ENCODE measurements at regions not wholly inside any gene's neighbourhood (a gene's known extent, or its start where the extent isn't known, plus 50 kb on each side); places are given as distances from the start of the nearest gene placed in this dataset.

GRCh38 chr6:79847426-79847825 is 99.9 kb downstream of the ELOVL4 start:
- Histone ChIP-seq H3K36me3 (replicated peaks in 1 of 2; ENCODE audit: control insufficient read depth in 1 of 2, insufficient read depth in 2 of 2, low read length in 2 of 2) (no peaks in the 10 kb centered on the region), H3K27me3 (ENCODE audit: control insufficient read depth in 1 of 2, insufficient read depth in 2 of 2, low read length in 2 of 2) (no peaks in the 10 kb centered on the region), H3K9me3 (ENCODE audit: low read length) (no peaks in the 10 kb centered on the region), H3K27ac (ENCODE audit: extremely low read length, insufficient read depth, low read length) (no peak overlapping the region), H3K4me2 (ENCODE audit: low read depth, low read length) (no peak overlapping the region), H3K4me3 (replicated peaks in 1 of 3; ENCODE audit: insufficient read depth in 1 of 3, low read depth in 2 of 3, low read length in 3 of 3) (no peak overlapping the region), H2AFZ (ENCODE audit: low read length) (no peak overlapping the region), H3K9ac (ENCODE audit: insufficient read depth, low read depth, low read length) (no peak overlapping the region), H4K20me1 (ENCODE audit: insufficient read depth, low read length) (no peaks in the 10 kb centered on the region), H3K4me1 (ENCODE audit: insufficient read depth, low read length) (no peaks in the 10 kb centered on the region), H3K79me2 (ENCODE audit: insufficient read depth, low read length) (no peaks in the 10 kb centered on the region)
- no TSS peak for BruUV-seq (replicated peaks)
- WGBS (ENCODE audit: low lambda C conversion rate) = 64% methylated on average over 1 of the region's 1 CpG
- ATAC-seq = no peak
- in situ Hi-C loops (cut with HindIII; ENCODE audit: extremely low pct_ligation_motif_present, low pct_unique_long_range_greater_than_20kb) = no loop called here
- intact Hi-C loops (cut with micrococcal nuclease; ENCODE audit: unreplicated experiment) = no loop called here
- no peak for DNase-seq (ENCODE audit: low spot score)
- FAIRE-seq = no peak
- ChIA-PET CTCF (ENCODE audit: low intra/inter-chr PET ratio, low total read pairs) (no interaction called here), POLR2A (no interaction called here)
- no peak for TF ChIP-seq ZNF205 (CRISPR knock-in tag; IDR thresholded peaks at IDR 0.05)
- no peak for TF ChIP-seq ZNF20 (CRISPR knock-in tag; IDR thresholded peaks at IDR 0.05)
- no peak for TF ChIP-seq CEBPZ (IDR thresholded peaks at IDR 0.05; ENCODE audit: low read length)
- no peak for TF ChIP-seq PHF5A (CRISPR knock-in tag; IDR thresholded peaks at IDR 0.05; ENCODE audit: low read depth, unreplicated experiment)

GRCh38 chr6:79842376-79843040 is 104.8 kb downstream of the ELOVL4 start:
- FAIRE-seq = no peak
- no peak for DNase-seq (ENCODE audit: low spot score)

More at GRCh38 chr6:79842376-79843040, 104.8 kb downstream of the ELOVL4 start:
- TF ChIP-seq SALL2 (CRISPR knock-in tag; IDR thresholded peaks at IDR 0.05) (no peak), ZNF143 (CRISPR knock-in tag; IDR thresholded peaks at IDR 0.05) (no peak), TAF1 (CRISPR knock-in tag; IDR thresholded peaks at IDR 0.05) (no peak)
- BruUV-seq (replicated peaks) = no TSS peak
- Histone ChIP-seq H4K20me1 (ENCODE audit: insufficient read depth, low read length) (no peaks in the 10 kb centered on the region), H3K36me3 (replicated peaks in 1 of 2; ENCODE audit: control insufficient read depth in 1 of 2, insufficient read depth in 2 of 2, low read length in 2 of 2) (no peaks in the 10 kb centered on the region), H3K9me3 (ENCODE audit: low read length) (no peaks in the 10 kb centered on the region), H3K79me2 (ENCODE audit: insufficient read depth, low read length) (no peaks in the 10 kb centered on the region), H3K27ac (ENCODE audit: extremely low read length, insufficient read depth, low read length) (no peak overlapping the region), H3K4me2 (ENCODE audit: low read depth, low read length) (no peak overlapping the region), H3K4me1 (ENCODE audit: insufficient read depth, low read length) (no peaks in the 10 kb centered on the region), H3K4me3 (replicated peaks in 1 of 3; ENCODE audit: insufficient read depth in 1 of 3, low read depth in 2 of 3, low read length in 3 of 3) (no peak overlapping the region), H3K27me3 (ENCODE audit: control insufficient read depth in 1 of 2, insufficient read depth in 2 of 2, low read length in 2 of 2) (no peaks in the 10 kb centered on the region), H2AFZ (ENCODE audit: low read length) (no peak overlapping the region), H3K9ac (ENCODE audit: insufficient read depth, low read depth, low read length) (no peak overlapping the region)
- intact Hi-C loops (cut with micrococcal nuclease; ENCODE audit: unreplicated experiment) = no loop called here
- 6% methylated on average over 3 of the region's 3 CpGs for WGBS (ENCODE audit: low lambda C conversion rate)
- CTCF ChIA-PET (ENCODE audit: low intra/inter-chr PET ratio, low total read pairs) = no interaction called here
- no peak for ATAC-seq
- in situ Hi-C loops (cut with HindIII; ENCODE audit: extremely low pct_ligation_motif_present, low pct_unique_long_range_greater_than_20kb) = no loop called here
- POLR2A ChIA-PET = no interaction called here

Data from HepG2 (cell line).